ENCODE measurements at regions not wholly inside any gene's neighbourhood (a gene's known extent, or its start where the extent isn't known, plus 50 kb on each side); places are given as distances from the start of the nearest gene placed in this dataset.
"Not testable (repeated sequence)": the region's sequence is repeated elsewhere in the genome, so short reads cannot be mapped to it uniquely, and the experiment has no call there.

DNA sequence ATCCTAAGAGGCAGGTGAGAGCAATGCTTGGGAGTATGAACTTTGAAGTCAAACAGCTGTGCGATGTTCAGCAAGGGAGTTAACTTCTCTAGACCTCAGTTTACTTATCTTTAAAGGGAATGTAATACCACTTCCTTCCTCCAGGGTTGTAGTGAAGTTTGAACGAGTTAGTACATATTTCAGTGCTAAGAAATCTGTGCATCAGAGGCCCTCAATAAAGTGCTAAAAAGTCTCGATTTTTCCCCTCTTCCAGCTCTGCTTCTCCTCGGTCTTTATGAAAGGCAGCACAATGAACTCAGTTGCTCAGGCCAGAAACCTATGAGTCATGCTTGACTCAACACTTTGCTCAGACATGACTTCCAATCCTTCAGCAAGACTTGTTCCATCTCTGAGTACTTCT lies 418.9 kb downstream of the MDFIC start:
- DNase-seq: peak in 1 of 5 experiments; percentile 8

GRCh38 chr7:115338016-115338415 lies 416.1 kb downstream of the MDFIC start:
- DNase-seq: no peak

DNA sequence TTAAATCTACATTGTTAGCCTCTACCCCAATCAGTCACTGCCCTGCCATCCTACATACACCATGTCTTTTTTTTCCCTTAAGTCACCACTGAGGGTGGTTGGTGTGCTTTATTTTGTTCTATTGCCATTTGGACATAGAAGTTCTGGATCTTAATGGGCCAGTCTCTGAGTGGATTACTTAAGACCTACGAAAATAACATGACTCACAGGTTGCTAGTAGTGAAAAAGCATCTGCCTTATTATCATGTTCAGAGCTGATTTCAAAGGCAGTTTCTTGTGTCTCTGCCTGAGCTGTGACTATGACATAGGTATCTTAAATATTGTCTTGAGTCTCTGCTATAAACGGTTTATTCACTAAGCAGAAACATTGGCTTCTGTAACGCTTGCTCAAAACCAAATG lies 410.8 kb downstream of the MDFIC start:
- DNase-seq: no peak

DNA sequence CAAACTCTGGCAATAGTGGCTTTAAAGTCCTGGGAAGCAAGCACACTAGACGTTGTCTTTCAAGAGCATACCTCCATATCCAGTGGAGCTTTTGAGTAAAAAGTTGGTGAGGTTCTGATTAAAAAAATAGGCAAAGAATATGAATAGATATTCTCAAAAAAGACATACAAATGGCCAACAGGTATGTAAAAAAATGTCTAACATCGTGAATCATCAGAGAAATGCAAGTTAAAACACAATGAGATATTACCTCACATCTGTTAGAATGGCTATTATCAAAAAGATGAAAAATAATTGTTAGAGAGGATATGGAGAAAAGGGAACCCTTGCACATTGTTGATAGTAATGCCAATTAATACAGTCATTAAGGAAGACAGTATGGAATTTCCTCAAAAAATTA lies 407.1 kb downstream of the MDFIC start:
- no peak for DNase-seq

- DNase-seq: no peak
These were observed 406.1 kb downstream of the MDFIC start for GRCh38 chr7:115328018-115328417.

DNA sequence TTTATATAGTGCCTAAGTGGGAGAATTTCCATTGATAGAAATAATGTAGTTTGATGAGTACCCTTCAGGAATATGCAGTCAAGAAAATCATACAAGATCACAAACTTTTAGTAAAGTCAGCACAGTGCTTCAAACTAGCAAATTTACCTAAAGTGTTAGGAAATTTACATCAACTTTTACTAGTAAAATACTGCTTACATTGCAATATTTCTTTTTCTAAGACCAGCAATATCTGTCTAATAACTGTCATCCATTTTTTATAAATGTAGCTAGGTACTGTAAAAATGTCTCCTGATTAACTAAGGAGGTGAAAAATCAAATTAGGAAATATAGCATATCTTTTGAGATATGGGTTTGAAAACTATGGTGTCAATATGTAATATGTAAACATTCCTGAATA lies 405.4 kb downstream of the MDFIC start:
- DNase-seq: no peak

- DNase-seq: no peak
These were observed 397.6 kb downstream of the MDFIC start for GRCh38 chr7:115319541-115319940.

GRCh38 chr7:115310316-115310715 lies 388.4 kb downstream of the MDFIC start:
- DNase-seq: not testable (repeated sequence)

GRCh38 chr7:115306586-115306985 lies 384.7 kb downstream of the MDFIC start:
- DNase-seq: no peak

DNA sequence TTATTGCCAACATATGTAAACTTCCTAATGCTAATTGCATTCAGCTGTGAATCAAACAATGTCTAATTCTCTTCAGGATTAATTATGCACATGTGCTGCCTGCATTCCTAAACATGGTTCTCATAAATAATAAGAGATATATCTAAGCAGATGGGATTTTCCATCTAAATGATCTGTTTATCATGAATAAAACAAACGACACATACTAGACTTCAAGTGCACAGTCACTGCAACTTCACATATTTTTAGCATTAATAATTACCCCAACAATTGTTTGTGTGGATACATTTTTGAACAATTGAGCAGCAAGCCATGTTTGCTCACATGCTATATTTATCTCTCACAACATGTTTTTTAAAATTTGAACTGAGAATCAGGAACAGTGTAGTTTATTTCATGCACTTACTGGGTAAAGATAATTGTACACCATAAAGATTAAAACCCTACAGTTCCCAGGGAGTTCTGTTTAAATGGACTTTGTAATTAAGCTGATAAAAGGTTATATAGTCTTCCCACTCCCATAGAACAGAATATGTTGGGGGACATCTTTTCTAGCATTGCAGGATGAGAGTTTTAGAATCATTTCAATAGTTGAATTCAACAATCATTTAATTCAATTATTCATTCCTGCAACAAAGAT lies 378.5 kb downstream of the MDFIC start:
- DNase-seq: no peak

DNA sequence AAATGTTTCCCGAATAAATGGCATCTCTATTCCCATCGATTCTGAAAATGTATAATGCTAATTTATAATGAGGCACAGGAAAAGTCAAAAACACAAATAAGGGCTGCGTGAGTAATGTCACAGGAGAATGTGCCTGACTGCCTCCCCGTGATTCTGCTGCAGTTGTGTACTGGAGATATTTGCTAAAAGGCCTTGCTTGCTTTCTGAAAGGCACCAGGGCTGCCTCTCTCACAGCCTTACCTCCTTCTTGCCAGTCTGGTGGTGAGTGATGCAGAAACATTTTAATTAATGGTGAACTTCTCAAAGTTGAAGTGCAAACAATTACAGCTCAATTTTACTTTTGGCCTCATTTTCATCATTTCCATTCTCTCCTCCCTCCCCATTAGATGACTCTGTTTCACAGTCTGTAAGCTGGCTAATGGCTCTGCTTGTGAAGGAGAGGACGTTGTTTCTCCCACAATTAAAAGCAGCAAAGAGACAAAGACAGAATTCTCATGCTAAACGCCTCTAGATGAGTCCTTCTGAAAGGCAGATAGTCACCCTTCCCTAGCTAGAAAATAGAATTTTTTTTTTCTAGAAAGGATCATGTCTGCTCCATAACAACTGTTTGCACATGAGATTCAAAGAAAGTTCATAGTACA lies 377.6 kb downstream of the MDFIC start:
- no peak for DNase-seq

- no peak for DNase-seq
These were observed 375.8 kb downstream of the MDFIC start for GRCh38 chr7:115297656-115298055.

DNA sequence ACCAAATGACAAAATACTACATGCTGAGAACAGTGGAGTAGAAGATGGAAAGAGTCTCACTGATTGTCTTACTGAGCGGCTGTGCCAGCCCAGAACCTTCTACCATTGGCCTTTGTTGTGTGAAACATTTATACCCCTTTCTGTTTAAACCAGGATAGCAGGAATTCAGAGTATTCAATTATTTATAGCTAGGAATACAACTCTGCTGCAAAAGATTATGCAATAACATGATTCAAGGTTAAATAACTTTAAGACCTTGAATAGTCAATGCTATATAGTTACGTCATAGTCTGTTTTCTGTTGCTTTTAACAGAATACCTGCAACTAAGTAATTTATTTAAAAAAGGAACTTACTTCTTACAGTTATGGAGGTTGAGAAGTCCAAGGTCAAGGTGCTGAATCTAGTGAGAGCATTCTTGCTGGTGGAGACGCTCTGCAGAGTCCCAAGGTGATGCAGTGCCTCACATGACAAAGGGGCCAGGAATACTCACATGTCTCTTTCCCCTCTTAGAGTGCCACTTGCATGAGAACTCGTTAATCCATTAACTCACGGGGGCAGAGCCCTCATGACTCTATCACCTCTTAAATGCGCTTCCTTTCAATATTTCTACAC lies 371.8 kb downstream of the MDFIC start:
- DNase-seq: no peak

GRCh38 chr7:115292381-115292780 lies 370.5 kb downstream of the MDFIC start:
- no peak for DNase-seq

DNA sequence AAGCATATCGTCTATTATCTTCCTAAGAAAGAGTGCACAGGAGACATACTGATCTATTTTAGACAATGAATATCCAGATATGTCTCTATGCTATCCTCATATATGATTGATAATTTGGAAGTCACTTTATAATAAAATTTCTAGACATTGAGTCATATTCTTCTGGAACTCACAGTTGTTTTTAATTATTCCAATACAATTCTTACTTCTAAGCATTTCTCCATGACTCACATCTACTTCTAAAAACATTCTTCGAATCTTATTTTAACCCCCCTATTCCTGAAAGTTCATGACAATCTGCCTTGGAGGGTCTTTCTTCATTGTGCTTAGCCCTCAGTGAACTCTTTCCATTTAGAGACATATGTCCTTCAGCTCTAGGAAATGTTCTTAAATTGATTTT lies 368.1 kb downstream of the MDFIC start:
- no peak for DNase-seq

DNA sequence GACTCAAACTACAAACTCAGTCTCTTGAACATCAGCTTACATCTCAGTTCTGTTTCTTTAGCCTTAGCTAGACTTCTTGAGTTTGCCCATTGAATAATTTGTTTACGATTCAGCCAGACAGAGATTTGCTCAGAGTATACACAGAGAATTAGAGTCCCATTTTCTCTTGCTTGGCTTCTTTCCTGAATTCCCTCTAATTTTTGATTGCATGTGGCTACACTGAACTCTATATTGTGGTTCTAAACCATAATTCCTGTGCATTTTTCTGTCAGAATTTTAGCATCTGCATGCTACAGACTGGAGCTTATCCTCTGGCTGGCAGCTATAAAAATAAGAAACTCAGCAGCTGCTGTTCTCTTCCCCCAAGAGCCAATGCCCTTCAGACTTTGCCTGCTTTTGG lies 354.9 kb downstream of the MDFIC start:
- DNase-seq: no peak

- not testable (repeated sequence) for DNase-seq
These were observed 352.0 kb downstream of the MDFIC start for GRCh38 chr7:115273855-115274254.

GRCh38 chr7:115273139-115273772 lies 351.4 kb downstream of the MDFIC start:
- no peak for DNase-seq

DNA sequence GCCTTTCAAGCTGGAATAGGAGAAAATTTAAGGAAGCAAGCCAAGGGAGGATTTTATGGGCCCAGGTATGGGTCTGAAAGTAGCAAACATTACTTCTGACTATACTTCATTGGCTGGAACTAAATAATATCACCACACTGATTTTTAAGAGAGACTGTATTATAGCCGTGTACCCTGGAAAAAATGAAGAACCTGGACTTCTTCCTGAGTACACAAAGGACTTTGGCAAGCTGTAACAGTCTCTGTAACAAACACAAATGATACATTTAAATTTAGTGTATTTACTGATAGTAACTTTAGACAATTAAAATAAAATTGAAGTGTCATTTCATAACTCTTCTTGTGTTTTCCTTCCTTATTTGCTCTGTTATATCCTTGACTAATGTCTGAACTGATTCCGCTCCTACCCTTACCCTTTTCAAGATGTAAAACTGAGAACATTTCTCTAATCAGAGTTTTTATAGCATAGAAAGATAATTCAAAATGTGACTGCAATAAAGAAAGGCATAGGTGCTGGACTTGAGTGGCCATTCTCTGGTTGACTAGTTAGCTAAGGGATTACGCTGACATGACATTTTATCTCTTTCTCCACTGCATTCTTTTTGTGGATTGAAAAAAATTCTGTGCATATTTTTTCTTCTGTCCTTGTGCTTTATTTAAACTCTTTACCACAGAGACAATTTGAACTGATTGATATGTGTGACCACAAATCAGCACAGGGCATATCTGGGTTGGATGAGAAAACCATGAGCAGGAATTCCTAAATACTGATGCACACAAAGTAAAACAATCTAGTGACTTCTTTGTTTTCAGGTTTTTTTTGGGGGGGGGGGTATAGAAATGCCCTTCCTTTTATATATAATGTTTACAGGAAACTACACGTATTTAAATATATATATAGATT lies 349.7 kb downstream of the MDFIC start:
- DNase-seq: no peak

GRCh38 chr7:115269486-115269885 lies 347.6 kb downstream of the MDFIC start:
- DNase-seq: no peak

DNA sequence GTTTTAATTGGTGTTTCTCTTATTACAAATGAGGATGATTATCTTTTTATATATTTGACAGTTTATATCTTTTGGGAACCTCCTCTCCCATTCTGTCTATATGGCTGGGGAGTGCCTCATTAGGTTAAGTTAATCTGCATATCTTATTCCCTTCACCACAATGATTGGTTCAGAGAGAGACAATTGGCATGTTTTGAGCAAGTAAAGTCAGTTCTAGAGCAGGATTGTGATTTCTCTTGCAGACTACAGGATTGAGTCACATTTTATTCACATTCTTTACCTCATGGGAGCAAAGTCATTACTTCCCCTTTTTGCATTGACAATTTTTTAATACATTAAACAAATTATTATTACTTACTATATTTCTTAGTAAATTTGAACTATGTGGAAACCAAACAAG lies 345.6 kb downstream of the MDFIC start:
- peak in 1 of 5 experiments; percentile 12 for DNase-seq

DNA sequence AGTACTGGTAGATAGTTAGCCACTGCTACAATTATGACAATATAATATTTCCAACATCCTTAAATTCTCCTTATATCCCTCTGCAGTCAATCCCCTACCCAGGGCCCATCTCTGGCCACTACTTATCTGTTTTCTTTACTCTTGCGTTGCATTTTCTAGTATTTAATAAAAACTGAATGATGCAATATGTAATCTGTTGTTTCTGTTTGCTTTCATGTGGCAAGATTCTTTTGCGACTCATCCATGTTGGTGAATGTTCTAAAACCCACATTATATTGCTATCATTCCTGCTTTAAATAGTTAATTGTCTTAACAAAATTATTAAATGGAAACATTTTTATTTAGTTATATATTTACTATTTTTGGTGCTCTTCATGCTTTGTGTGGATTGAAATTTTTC lies 338.5 kb downstream of the MDFIC start:
- DNase-seq: no peak

GRCh38 chr7:115252461-115252860 lies 330.6 kb downstream of the MDFIC start:
- no peak for DNase-seq

Measured in T-helper 2 cell (primary cell).